Renal pelvis (tissue), 1 donor: ENCODE measurements at regions not wholly inside any gene's neighbourhood (a gene's known extent, or its start where the extent isn't known, plus 50 kb on each side); places are given as distances from the start of the nearest gene placed in this dataset.
"Not testable (repeated sequence)": the region's sequence is repeated elsewhere in the genome, so short reads cannot be mapped to it uniquely, and the experiment has no call there.

Experiments
- DNase-seq: peaks from one replicate; pipeline ENCODE4 v3.0.0-alpha.2; 2013

DNA sequence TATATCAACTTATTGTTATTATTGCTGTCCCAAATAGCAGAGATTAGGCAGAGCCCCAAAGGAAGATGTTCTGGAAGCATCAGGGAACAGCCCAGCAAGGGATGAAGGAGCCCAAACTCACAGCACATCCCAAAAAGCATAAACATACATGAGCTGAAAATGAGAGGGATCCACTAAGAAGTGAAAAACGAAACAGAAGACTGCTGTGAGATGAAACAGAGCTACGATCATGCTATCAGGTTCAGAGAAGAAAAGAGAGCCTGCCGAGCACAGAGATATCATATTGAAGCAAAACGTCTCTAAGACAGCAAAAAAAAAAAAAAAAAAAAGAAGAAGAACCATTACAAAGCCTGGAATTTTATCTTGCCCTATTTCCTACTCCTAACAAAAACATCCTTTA is 127.3 kb downstream of the ZNF608 start:
- DNase-seq = no peak

GRCh38 chr5:124617787-124618186 is 128.7 kb downstream of the ZNF608 start:
- no peak for DNase-seq

DNA sequence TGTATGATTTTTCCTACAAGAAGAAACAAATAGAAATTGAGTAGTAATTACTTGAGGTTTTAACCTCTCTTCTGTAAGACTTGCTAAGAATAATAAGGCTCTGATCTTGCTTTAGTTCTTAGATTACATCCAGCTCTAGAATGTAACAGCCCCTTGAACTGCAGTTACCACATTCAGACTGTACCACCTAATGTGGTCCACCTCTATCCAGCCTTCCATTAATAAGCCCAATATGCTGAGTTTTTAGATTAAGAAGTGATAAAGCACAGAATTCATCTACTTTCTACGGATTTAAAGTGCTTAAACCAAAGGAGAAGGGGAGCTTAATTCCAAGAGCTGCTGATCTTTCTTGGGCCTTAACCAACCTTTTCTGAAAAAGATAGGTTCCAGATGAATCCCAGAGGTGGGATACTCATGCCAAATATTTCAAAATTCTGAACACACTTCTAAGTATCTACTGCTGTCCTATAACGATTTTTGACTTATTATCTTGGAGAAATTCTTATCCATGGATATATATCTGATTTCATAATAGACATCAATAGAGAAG is 131.5 kb downstream of the ZNF608 start:
- no peak for DNase-seq

GRCh38 chr5:124614105-124614504 is 132.3 kb downstream of the ZNF608 start:
- DNase-seq = no peak

DNA sequence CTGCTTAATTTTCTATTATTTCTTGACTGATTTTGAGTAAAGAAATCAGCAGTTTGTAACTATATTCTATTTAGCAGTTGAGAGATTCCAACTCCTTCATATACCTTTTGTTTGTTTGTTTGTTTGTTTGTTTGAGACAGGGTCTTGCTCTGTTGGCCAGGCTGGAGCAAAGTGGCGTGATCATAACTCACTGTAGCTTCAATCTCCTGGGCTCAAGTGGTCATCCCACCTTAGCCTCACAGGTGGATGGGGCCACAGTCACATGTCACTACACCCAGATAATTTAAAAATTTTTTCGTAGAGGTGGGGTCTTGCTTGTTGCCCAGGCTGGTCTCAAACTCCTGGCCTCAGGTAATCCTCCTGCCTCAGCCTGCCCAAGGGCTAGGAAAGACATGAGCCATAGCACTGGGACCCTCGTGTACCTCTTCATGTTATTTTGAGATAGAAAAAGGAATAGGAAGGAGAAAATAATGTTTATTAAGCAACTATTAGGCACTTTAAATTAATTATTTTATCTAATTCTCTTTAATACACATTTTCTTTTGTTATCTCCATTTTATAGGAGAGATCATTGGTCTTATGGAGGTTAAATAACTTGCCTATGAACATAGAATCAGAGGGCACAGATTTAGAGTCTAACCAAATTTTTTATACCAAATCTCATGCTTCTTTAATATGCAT is 133.0 kb downstream of the ZNF608 start:
- no peak for DNase-seq

- no peak for DNase-seq
Measured at GRCh38 chr5:124612023-124612422, 134.4 kb downstream of the ZNF608 start.

DNA sequence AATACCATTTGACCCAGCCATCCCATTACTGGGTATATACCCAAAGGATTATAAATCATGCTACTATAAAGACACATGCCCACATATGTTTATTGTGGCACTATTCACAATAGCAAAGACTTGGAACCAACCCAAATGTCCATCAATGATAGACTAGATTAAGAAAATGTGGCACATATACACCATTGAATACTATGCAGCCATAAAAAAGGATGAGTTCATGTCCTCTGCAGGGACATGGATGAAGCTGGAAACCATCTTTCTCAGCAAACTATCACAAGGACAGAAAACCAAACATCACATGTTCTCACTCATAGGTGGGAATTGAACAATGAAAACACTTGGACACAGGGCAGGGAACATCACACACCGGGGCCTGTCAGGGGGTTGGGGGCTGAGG is 135.2 kb downstream of the ZNF608 start:
- not testable (repeated sequence) for DNase-seq

GRCh38 chr5:124609685-124610084 is 136.8 kb downstream of the ZNF608 start:
- not testable (repeated sequence) for DNase-seq

GRCh38 chr5:124606543-124606942 is 139.9 kb downstream of the ZNF608 start:
- no peak for DNase-seq

DNA sequence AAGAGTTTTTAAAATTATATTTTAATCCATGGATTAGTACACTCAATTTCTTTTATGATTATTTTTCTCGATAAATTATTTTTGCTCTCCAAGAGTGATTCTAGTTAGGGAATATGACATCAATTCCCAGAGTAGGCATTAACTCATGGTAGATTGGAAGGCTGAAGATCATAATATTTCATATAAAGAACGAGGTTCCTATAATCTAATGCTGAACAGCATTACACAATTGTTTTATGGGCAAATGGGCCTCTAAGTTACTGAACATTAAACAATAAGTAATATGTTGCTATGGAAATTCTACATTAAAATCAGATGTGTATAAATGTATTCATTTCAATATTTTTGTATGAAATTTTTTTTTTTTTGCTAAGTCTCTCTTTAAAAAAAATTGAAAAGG is 140.3 kb downstream of the ZNF608 start:
- no peak for DNase-seq

GRCh38 chr5:124605541-124605940 is 140.9 kb downstream of the ZNF608 start:
- peak; percentile 71 for DNase-seq

- DNase-seq = no peak
Measured at GRCh38 chr5:124604419-124604818, 142.0 kb downstream of the ZNF608 start.

DNA sequence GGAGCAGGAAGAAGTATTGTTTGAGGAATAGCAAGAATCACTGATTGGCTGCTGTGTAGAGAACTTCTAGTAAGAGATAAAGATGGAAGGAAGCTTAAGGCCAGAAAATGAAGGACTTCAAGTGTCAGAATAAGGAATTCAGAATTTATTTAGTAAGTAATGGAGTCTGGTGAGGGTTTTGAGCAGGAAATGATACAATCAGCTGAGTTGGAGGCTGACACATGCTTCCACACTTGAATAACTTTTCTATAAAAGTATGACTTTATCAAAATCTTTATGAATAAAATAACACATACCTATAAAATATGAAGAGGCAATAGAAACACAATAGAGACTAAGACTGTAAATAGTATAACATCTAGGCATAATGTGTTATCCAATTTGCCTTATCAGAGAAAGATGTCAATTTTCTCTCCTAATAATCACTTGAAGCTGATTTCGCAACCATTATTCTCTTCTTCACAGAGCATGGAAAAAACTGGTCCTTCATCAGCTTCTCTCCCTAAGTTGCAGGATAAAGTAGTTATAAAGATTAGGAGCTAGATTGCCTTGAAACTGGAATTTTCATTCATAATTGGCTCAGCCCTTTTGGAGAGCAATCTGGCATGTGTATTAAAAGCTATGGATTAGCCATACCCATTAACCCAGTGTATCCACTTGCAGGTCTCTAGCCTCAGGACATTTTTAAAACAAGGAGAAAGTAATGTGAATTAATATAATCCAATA is 143.4 kb downstream of the ZNF608 start:
- DNase-seq = no peak

DNA sequence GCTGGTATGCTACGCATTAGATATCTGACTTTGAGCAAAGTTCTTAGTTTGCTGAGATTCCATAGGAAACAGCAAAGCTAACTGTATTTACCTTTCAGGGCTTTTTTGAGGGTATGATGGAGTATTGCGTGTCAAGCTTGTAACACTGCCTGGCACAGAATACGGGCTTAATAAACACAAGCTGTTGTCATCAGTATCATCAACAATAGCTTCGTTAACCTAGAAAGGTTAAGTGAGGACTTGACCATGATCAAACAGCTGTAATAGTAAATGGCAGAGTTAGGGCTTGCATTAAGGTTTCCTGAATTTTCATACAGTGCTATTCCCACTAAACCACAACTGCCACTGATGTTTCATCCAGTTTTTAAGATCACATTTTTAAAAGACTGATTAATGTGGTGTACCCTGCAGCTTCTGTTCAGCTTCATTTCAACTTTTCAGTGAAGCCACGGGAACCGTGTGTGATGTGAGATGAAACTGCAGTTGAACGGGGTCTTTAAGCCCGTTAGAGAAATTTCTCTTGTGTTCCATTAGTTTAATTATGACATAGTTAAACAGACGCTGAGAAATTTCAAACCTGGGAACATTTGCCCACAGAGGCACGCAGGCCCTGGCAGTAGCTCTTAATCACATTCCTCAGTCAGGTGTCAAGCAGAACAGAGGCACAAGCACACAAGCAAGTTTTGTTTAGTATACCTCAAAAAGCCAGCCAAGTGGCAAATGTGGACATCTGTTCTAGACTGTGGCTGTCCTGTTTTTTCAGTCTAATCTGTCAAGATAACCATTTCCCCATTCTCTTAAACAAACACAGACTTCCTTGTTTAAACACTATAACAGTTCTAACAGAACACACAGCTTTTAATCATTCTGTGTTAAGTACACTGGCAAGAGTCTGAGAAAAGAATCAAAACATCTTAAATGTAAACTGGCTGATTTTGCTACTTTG is 147.1 kb downstream of the ZNF608 start:
- peak; percentile 62 for DNase-seq

GRCh38 chr5:124596595-124597421 is 149.6 kb downstream of the ZNF608 start:
- no peak for DNase-seq

- no peak for DNase-seq
Measured at GRCh38 chr5:124593952-124594351, 152.5 kb downstream of the ZNF608 start.

DNA sequence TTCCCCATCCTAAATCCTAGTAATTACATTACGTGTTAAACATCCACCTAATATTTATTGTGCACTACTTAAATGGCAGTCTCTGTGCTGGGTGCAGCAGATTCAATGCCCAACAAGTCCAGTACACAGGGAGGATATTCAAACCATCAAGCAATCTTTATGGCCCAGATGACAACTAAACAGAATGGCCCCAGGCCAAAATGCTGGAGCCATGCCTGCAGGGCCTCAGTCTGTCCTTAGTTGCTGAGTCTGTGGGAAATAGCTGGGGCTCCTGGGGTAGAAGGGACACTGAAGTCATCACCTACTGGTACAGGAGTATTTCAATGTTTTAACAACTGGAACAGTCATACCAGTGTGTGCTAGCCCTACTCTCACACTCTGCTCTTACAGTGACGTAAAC is 153.5 kb downstream of the ZNF608 start:
- no peak for DNase-seq

DNA sequence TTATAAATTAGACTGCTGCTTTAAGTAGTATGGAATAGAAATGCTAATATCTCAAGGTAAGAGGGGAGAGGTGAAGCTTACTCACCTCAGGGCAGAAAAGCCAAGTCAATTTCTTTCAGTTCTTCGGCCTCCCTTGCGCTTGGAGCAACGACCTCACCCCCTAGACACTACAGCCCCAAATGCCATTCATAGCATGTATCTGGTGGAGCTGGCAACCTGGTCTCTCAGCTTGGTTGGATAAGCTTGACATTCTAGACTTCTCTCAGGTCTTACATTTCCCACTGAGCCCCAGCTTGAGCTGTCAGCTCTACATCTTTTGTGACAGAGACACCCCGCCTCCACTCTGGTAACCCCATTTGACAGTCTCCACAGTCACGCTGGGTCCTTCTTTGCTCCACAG is 154.9 kb downstream of the ZNF608 start:
- DNase-seq = no peak

DNA sequence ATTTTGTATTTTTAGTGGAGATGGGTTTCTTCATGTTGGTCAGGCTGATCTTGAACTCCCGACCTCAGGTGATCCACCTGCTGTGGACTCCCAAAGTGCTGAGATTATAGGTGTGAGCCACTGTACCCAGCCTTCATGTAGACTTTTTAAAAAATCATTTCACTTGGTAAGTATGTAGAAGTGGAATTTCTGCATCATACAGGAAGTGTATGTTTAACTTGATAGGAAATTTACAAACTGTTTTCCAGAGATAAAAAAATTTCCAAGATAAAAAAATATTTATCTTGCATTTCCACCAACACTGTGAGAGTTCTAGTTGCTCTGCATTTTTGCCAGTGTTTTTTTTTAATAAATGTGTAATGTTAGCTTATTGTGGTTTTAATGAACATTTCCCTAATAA is 155.8 kb downstream of the ZNF608 start:
- DNase-seq = no peak

- DNase-seq = no peak
Measured at GRCh38 chr5:124587280-124587679, 159.2 kb downstream of the ZNF608 start.

GRCh38 chr5:124584991-124585715 is 161.3 kb downstream of the ZNF608 start:
- no peak for DNase-seq
